CD14-positive monocyte (primary cell): ENCODE measurements at regions not wholly inside any gene's neighbourhood (a gene's known extent, or its start where the extent isn't known, plus 50 kb on each side); places are given as distances from the start of the nearest gene placed in this dataset.
"Not testable (repeated sequence)": the region's sequence is repeated elsewhere in the genome, so short reads cannot be mapped to it uniquely, and the experiment has no call there.

Experiments
- DNase-seq, 3 donors: peaks; one replicate each; pipeline ENCODE4 v3.0.0-alpha.2; 2011 to 2022
- H2AFZ ChIP-seq: 2 replicates; pipeline ENCODE4 v1.6.0; 2012; ENCODE audit warnings: mild to moderate bottlenecking, low read depth, low read length, inconsistent platforms; ENCODE audit not compliant: insufficient read depth, poor library complexity, severe bottlenecking
- H3K27ac ChIP-seq, 2 donors: 1 replicate in 1 of 2; 2 replicates in 1 of 2; pipeline ENCODE4 v1.5.1; 2012 to 2013; ENCODE audit warnings: low read length in 2 of 2, control low read depth in 1 of 2, inconsistent platforms in 1 of 2, low read depth in 1 of 2, mild to moderate bottlenecking in 1 of 2
- H3K27me3 ChIP-seq, 2 donors: one replicate each; pipeline versions ENCODE4 v1.6.0 to v1.6.1; 2011 to 2013; ENCODE audit warnings: low read length in 2 of 2; ENCODE audit not compliant: control insufficient read depth in 2 of 2, insufficient read depth in 2 of 2
- H3K36me3 ChIP-seq, 2 donors: replicated peaks in 1 of 2; 1 replicate in 1 of 2; 2 replicates in 1 of 2; pipeline versions ENCODE4 v1.5.1 to v1.6.1; 2012 to 2013; ENCODE audit warnings: low read length in 2 of 2, control low read depth in 1 of 2, inconsistent platforms in 1 of 2, mild to moderate bottlenecking in 1 of 2; ENCODE audit not compliant: insufficient read depth in 2 of 2, control insufficient read depth in 1 of 2
- H3K4me1 ChIP-seq, 2 donors: 1 replicate in 1 of 2; 2 replicates in 1 of 2; pipeline versions ENCODE4 v1.5.1 to v1.6.1; 2012 to 2013; ENCODE audit warnings: low read length in 2 of 2, control low read depth in 1 of 2, inconsistent platforms in 1 of 2, mild to moderate bottlenecking in 1 of 2, moderate library complexity in 1 of 2; ENCODE audit not compliant: insufficient read depth in 2 of 2, control insufficient read depth in 1 of 2
- H3K4me2 ChIP-seq: replicated peaks from 2 replicates; pipeline ENCODE3; 2012; ENCODE audit warnings: low read length, moderate library complexity, mild to moderate bottlenecking; ENCODE audit not compliant: poor library complexity, severe bottlenecking; ENCODE audit errors: extremely low read depth
- H3K4me3 ChIP-seq, 3 experiments: fragments of 200-600 bp in 1 of 3; sonication (generic) in 1 of 3; replicated peaks in 1 of 3; 1 replicate in 2 of 3; 2 replicates in 1 of 3; pipeline ENCODE4 v1.5.1; 2011 to 2013; ENCODE audit warnings: low read length in 3 of 3, mild to moderate bottlenecking in 3 of 3, control low read depth in 2 of 3, low read depth in 2 of 3, inconsistent platforms in 1 of 3, moderate library complexity in 1 of 3
- H3K79me2 ChIP-seq: 2 replicates; pipeline ENCODE4 v1.6.0; 2012; ENCODE audit warnings: mild to moderate bottlenecking, control low read depth, inconsistent platforms, low read length, moderate library complexity; ENCODE audit not compliant: insufficient read depth
- H3K9ac ChIP-seq: 2 replicates; pipeline ENCODE4 v1.6.0; 2017; ENCODE audit warnings: low read length, mild to moderate bottlenecking; ENCODE audit not compliant: insufficient read depth, poor library complexity, severe bottlenecking
- H3K9me3 ChIP-seq, 2 donors: replicated peaks in 1 of 2; 1 replicate in 1 of 2; 2 replicates in 1 of 2; pipeline versions ENCODE4 v1.5.1 to v1.6.1; 2012 to 2013; ENCODE audit warnings: low read length in 2 of 2, control low read depth in 1 of 2; ENCODE audit not compliant: control insufficient read depth in 1 of 2, insufficient read depth in 1 of 2
- H4K20me1 ChIP-seq: 2 replicates; pipeline ENCODE4 v1.6.0; 2012; ENCODE audit warnings: mild to moderate bottlenecking, low read length, control low read depth, moderate library complexity; ENCODE audit not compliant: insufficient read depth
- H3K27ac Mint-ChIP-seq, 7 donors: one replicate each; pipeline ENCODE4 v1.8.0; 2020; ENCODE audit warnings: mild to moderate bottlenecking in 7 of 7, mixed read lengths in 7 of 7, moderate library complexity in 6 of 7, inconsistent platforms in 2 of 7
- H3K27me3 Mint-ChIP-seq, 3 donors: one replicate each; pipeline ENCODE4 v1.8.0; 2021 to 2022; ENCODE audit warnings: low read depth in 3 of 3, mild to moderate bottlenecking in 3 of 3, mixed read lengths in 3 of 3, moderate library complexity in 3 of 3, inconsistent platforms in 1 of 3
- H3K36me3 Mint-ChIP-seq, 2 donors: one replicate each; pipeline ENCODE4 v1.8.0; 2020; ENCODE audit warnings: mixed read lengths in 2 of 2, inconsistent platforms in 1 of 2, mild to moderate bottlenecking in 1 of 2
- H3K4me1 Mint-ChIP-seq: one replicate; pipeline ENCODE4 v1.8.0; 2020; ENCODE audit warnings: mild to moderate bottlenecking, mixed read lengths
- H3K4me3 Mint-ChIP-seq, 2 donors: one replicate each; pipeline ENCODE4 v1.8.0; 2020; ENCODE audit warnings: mild to moderate bottlenecking in 2 of 2, mixed read lengths in 2 of 2, moderate library complexity in 1 of 2
- H3K9me3 Mint-ChIP-seq, 7 donors: one replicate each; pipeline ENCODE4 v1.8.0; 2020 to 2022; ENCODE audit warnings: mixed read lengths in 7 of 7, mild to moderate bottlenecking in 6 of 7, moderate library complexity in 6 of 7, inconsistent platforms in 2 of 7
- WGBS: methylation state at CpG from one replicate; pipeline ENCODE4 v1.1.5; 2013; ENCODE audit warnings: missing lambda C conversion rate; ENCODE audit not compliant: insufficient coverage; 5-methylcytosine and 5-hydroxymethylcytosine counted together
- intact Hi-C, 2 donors: fragments of 100-400 bp; cut with micrococcal nuclease; formaldehyde crosslinking; loops; one replicate each; pipeline versions ENCODE4 v1.15.0 to v1.15.1; 2023

DNA sequence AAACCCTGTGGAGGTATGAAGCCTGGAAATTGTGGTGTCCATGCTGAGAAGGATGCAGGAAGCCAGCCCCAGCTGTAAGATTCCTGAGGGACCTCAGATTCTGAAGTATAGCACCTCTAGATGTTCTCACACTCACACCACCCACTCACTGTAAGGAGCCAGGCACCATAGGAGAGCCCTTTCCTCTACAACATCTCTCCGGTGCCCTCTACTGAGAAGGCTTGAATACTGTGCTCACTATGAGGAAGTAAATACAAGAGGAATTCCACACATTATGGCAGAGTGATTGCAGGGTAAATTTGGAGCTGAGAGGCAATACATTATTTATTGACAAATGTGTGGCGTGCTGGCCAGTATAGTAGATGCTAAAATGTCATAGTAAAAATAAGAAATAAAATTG is 2414.0 kb upstream of the PCDH20 start:
- H3K4me3 ChIP-seq, H3K27me3 Mint-ChIP-seq, intact Hi-C loops, H3K27ac ChIP-seq, H3K27me3 ChIP-seq, H3K36me3 ChIP-seq, H3K9me3 Mint-ChIP-seq, H3K27ac Mint-ChIP-seq, H3K36me3 Mint-ChIP-seq, H3K9me3 ChIP-seq, H3K4me1 ChIP-seq, H3K4me1 Mint-ChIP-seq, H3K79me2 ChIP-seq, DNase-seq, H3K4me3 Mint-ChIP-seq, H4K20me1 ChIP-seq, H3K9ac ChIP-seq, H3K4me2 ChIP-seq, H2AFZ ChIP-seq: not testable (repeated sequence)
- WGBS, result no CpG with 5 or more reads among the region's 2 CpGs

DNA sequence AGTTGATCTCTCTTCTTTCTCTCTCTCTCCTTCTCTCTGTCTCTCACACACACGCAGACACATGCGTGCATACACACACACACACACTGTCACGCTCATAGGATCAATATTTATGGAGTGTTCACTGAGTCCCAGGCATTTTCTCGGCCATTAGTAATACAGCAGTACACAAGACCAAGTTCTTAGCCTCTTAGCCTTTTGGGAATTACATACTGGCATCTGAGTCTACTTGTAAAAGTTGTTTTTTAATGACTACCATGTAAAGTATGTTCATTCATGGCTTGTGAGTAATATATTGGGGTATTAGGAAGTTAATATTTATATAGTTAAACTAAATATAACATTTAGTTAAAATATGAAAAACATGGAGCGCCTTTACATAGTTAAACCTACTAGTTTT is 2406.1 kb upstream of the PCDH20 start:
- H3K4me3 ChIP-seq, H3K27me3 Mint-ChIP-seq, H3K36me3 Mint-ChIP-seq, H3K27ac ChIP-seq, H3K9ac ChIP-seq, H3K4me1 ChIP-seq, H3K36me3 ChIP-seq, H2AFZ ChIP-seq, intact Hi-C loops, H3K4me3 Mint-ChIP-seq, H3K9me3 ChIP-seq, H3K27ac Mint-ChIP-seq, H3K27me3 ChIP-seq, H3K9me3 Mint-ChIP-seq, H4K20me1 ChIP-seq, H3K4me1 Mint-ChIP-seq, H3K4me2 ChIP-seq, DNase-seq, H3K79me2 ChIP-seq: not testable (repeated sequence)
- no CpG with 5 or more reads among the region's 5 CpGs for WGBS

DNA sequence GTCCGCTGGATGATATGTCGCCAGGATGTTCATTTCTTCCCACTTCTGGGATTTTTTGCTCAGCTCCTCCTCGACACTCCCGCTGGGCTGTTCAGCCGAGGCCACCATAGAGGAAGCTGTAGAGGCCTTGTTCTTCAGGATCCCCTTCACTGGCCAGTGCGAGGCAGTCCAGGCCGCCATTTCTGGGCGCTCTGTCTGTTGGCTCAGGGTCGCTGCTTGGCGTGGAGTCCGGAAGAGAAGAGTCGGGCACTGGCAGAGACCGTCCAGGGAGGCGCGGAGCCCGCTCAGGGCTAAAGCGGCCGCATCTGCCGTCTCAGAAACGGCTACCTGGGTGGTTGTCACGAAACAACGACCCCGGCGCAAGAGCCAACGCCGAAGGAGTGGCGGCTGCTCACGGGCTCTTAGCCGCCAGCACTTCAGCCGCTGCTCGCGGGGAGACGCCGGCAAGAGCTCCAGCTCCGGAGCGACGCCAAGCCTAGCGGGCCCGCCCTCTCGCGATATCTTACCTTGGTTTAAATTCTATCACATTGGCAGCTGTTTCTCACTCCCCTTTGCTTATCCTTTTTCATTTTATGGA is 2395.9 kb upstream of the PCDH20 start:
- H4K20me1 ChIP-seq, H3K36me3 Mint-ChIP-seq, H3K79me2 ChIP-seq, H2AFZ ChIP-seq, H3K4me2 ChIP-seq, H3K27me3 Mint-ChIP-seq, DNase-seq, H3K4me1 Mint-ChIP-seq, H3K4me1 ChIP-seq, H3K36me3 ChIP-seq, H3K9ac ChIP-seq, H3K27ac ChIP-seq, intact Hi-C loops, H3K27ac Mint-ChIP-seq, H3K27me3 ChIP-seq, H3K4me3 ChIP-seq: not testable (repeated sequence)
- H3K4me3 Mint-ChIP-seq, result peak overlapping the region in 1 of 2 donors; percentile 13
- peaks cover 7 to 17% of the 10 kb centered on the region in 2 donors for H3K9me3 ChIP-seq
- H3K9me3 Mint-ChIP-seq, result peaks cover 0 to 11% (median 7%) of the 10 kb centered on the region in 7 donors
- WGBS, result 96% methylated on average over 23 of the region's 41 CpGs

DNA sequence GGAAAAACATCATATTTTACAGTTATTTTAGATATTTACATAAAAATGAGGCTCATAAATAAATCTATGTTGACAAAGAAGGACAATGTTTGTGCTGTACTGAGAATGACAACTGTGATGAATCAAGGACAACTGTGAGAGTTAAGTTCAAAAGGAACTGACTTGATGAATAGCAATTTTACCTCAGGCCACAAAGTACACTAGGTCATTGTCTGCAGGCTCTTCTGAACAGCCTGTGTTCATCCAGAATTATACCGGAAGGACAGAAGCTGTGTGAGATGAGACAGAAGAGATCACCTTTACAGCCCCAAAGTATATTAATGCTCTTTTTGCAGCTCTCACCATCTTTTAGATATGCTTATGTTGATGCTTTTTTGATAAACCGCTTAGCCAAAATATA is 2375.5 kb upstream of the PCDH20 start:
- H3K27ac Mint-ChIP-seq, H3K9me3 ChIP-seq, H4K20me1 ChIP-seq, H3K27ac ChIP-seq, H3K36me3 Mint-ChIP-seq, H3K4me1 ChIP-seq, DNase-seq, H3K36me3 ChIP-seq, H3K4me3 ChIP-seq, H3K4me1 Mint-ChIP-seq, H3K9ac ChIP-seq, H3K79me2 ChIP-seq, H3K4me2 ChIP-seq, H3K9me3 Mint-ChIP-seq, H2AFZ ChIP-seq, H3K27me3 ChIP-seq, intact Hi-C loops, H3K27me3 Mint-ChIP-seq, H3K4me3 Mint-ChIP-seq: not testable (repeated sequence)
- WGBS, result no CpG with 5 or more reads among the region's 2 CpGs
